CD14-positive monocyte (primary cell): ENCODE measurements at regions not wholly inside any gene's neighbourhood (a gene's known extent, or its start where the extent isn't known, plus 50 kb on each side); places are given as distances from the start of the nearest gene placed in this dataset.

ENCODE experiments used
- DNase-seq, 3 donors: peaks; one replicate each; pipeline ENCODE4 v3.0.0-alpha.2; 2011 to 2022
- H2AFZ ChIP-seq: 2 replicates; pipeline ENCODE4 v1.6.0; 2012; ENCODE audit warnings: mild to moderate bottlenecking, low read depth, low read length, inconsistent platforms; ENCODE audit not compliant: insufficient read depth, poor library complexity, severe bottlenecking
- H3K27ac ChIP-seq, 2 donors: 1 replicate in 1 of 2; 2 replicates in 1 of 2; pipeline ENCODE4 v1.5.1; 2012 to 2013; ENCODE audit warnings: low read length in 2 of 2, control low read depth in 1 of 2, inconsistent platforms in 1 of 2, low read depth in 1 of 2, mild to moderate bottlenecking in 1 of 2
- H3K27me3 ChIP-seq, 2 donors: one replicate each; pipeline versions ENCODE4 v1.6.0 to v1.6.1; 2011 to 2013; ENCODE audit warnings: low read length in 2 of 2; ENCODE audit not compliant: control insufficient read depth in 2 of 2, insufficient read depth in 2 of 2
- H3K36me3 ChIP-seq, 2 donors: replicated peaks in 1 of 2; 1 replicate in 1 of 2; 2 replicates in 1 of 2; pipeline versions ENCODE4 v1.5.1 to v1.6.1; 2012 to 2013; ENCODE audit warnings: low read length in 2 of 2, control low read depth in 1 of 2, inconsistent platforms in 1 of 2, mild to moderate bottlenecking in 1 of 2; ENCODE audit not compliant: insufficient read depth in 2 of 2, control insufficient read depth in 1 of 2
- H3K4me1 ChIP-seq, 2 donors: 1 replicate in 1 of 2; 2 replicates in 1 of 2; pipeline versions ENCODE4 v1.5.1 to v1.6.1; 2012 to 2013; ENCODE audit warnings: low read length in 2 of 2, control low read depth in 1 of 2, inconsistent platforms in 1 of 2, mild to moderate bottlenecking in 1 of 2, moderate library complexity in 1 of 2; ENCODE audit not compliant: insufficient read depth in 2 of 2, control insufficient read depth in 1 of 2
- H3K4me2 ChIP-seq: replicated peaks from 2 replicates; pipeline ENCODE3; 2012; ENCODE audit warnings: low read length, moderate library complexity, mild to moderate bottlenecking; ENCODE audit not compliant: poor library complexity, severe bottlenecking; ENCODE audit errors: extremely low read depth
- H3K4me3 ChIP-seq, 3 experiments: fragments of 200-600 bp in 1 of 3; sonication (generic) in 1 of 3; replicated peaks in 1 of 3; 1 replicate in 2 of 3; 2 replicates in 1 of 3; pipeline ENCODE4 v1.5.1; 2011 to 2013; ENCODE audit warnings: low read length in 3 of 3, mild to moderate bottlenecking in 3 of 3, control low read depth in 2 of 3, low read depth in 2 of 3, inconsistent platforms in 1 of 3, moderate library complexity in 1 of 3
- H3K79me2 ChIP-seq: 2 replicates; pipeline ENCODE4 v1.6.0; 2012; ENCODE audit warnings: mild to moderate bottlenecking, control low read depth, inconsistent platforms, low read length, moderate library complexity; ENCODE audit not compliant: insufficient read depth
- H3K9ac ChIP-seq: 2 replicates; pipeline ENCODE4 v1.6.0; 2017; ENCODE audit warnings: low read length, mild to moderate bottlenecking; ENCODE audit not compliant: insufficient read depth, poor library complexity, severe bottlenecking
- H3K9me3 ChIP-seq, 2 donors: replicated peaks in 1 of 2; 1 replicate in 1 of 2; 2 replicates in 1 of 2; pipeline versions ENCODE4 v1.5.1 to v1.6.1; 2012 to 2013; ENCODE audit warnings: low read length in 2 of 2, control low read depth in 1 of 2; ENCODE audit not compliant: control insufficient read depth in 1 of 2, insufficient read depth in 1 of 2
- H4K20me1 ChIP-seq: 2 replicates; pipeline ENCODE4 v1.6.0; 2012; ENCODE audit warnings: mild to moderate bottlenecking, low read length, control low read depth, moderate library complexity; ENCODE audit not compliant: insufficient read depth
- H3K27ac Mint-ChIP-seq, 7 donors: one replicate each; pipeline ENCODE4 v1.8.0; 2020; ENCODE audit warnings: mild to moderate bottlenecking in 7 of 7, mixed read lengths in 7 of 7, moderate library complexity in 6 of 7, inconsistent platforms in 2 of 7
- H3K27me3 Mint-ChIP-seq, 3 donors: one replicate each; pipeline ENCODE4 v1.8.0; 2021 to 2022; ENCODE audit warnings: low read depth in 3 of 3, mild to moderate bottlenecking in 3 of 3, mixed read lengths in 3 of 3, moderate library complexity in 3 of 3, inconsistent platforms in 1 of 3
- H3K36me3 Mint-ChIP-seq, 2 donors: one replicate each; pipeline ENCODE4 v1.8.0; 2020; ENCODE audit warnings: mixed read lengths in 2 of 2, inconsistent platforms in 1 of 2, mild to moderate bottlenecking in 1 of 2
- H3K4me1 Mint-ChIP-seq: one replicate; pipeline ENCODE4 v1.8.0; 2020; ENCODE audit warnings: mild to moderate bottlenecking, mixed read lengths
- H3K4me3 Mint-ChIP-seq, 2 donors: one replicate each; pipeline ENCODE4 v1.8.0; 2020; ENCODE audit warnings: mild to moderate bottlenecking in 2 of 2, mixed read lengths in 2 of 2, moderate library complexity in 1 of 2
- H3K9me3 Mint-ChIP-seq, 7 donors: one replicate each; pipeline ENCODE4 v1.8.0; 2020 to 2022; ENCODE audit warnings: mixed read lengths in 7 of 7, mild to moderate bottlenecking in 6 of 7, moderate library complexity in 6 of 7, inconsistent platforms in 2 of 7
- WGBS: methylation state at CpG from one replicate; pipeline ENCODE4 v1.1.5; 2013; ENCODE audit warnings: missing lambda C conversion rate; ENCODE audit not compliant: insufficient coverage; 5-methylcytosine and 5-hydroxymethylcytosine counted together
- intact Hi-C, 2 donors: fragments of 100-400 bp; cut with micrococcal nuclease; formaldehyde crosslinking; loops; one replicate each; pipeline versions ENCODE4 v1.15.0 to v1.15.1; 2023
- TF ChIP-seq, protein P1 (sequence below): fragments of 200-600 bp; IDR thresholded peaks from one replicate; pipeline ENCODE4 v1.8.0; 2022; ENCODE audit warnings: antibody characterized with exemption, mild to moderate bottlenecking

GRCh38 chr7:96591159-96591899 is 118.3 kb downstream of the SEM1 start:
- Histone ChIP-seq H3K79me2 (no peaks in the 10 kb centered on the region), H3K9ac (no peak overlapping the region), H3K27me3 (no peaks in the 10 kb centered on the region), H3K4me2 (no peak overlapping the region), H4K20me1 (no peaks in the 10 kb centered on the region), H2AFZ (no peak overlapping the region), H3K27ac (no peak overlapping the region), H3K4me1 (no peaks in the 10 kb centered on the region), H3K36me3 (no peaks in the 10 kb centered on the region), H3K4me3 (no peak overlapping the region), H3K9me3 (peaks cover 0 to 2% of the 10 kb centered on the region in 2 donors)
- Mint-ChIP-seq H3K4me1 (no peaks in the 10 kb centered on the region), H3K9me3 (peaks cover 0 to 4% (median 0%) of the 10 kb centered on the region in 7 donors), H3K4me3 (no peak overlapping the region), H3K27me3 (peaks cover 1 to 5% (median 3%) of the 10 kb centered on the region in 3 donors), H3K36me3 (no peaks in the 10 kb centered on the region), H3K27ac (no peak overlapping the region)
- DNase-seq, result no peak
- 64% methylated on average over 3 of the region's 4 CpGs for WGBS
- intact Hi-C loops, result no loop called here
- TF ChIP-seq, protein P1, sequence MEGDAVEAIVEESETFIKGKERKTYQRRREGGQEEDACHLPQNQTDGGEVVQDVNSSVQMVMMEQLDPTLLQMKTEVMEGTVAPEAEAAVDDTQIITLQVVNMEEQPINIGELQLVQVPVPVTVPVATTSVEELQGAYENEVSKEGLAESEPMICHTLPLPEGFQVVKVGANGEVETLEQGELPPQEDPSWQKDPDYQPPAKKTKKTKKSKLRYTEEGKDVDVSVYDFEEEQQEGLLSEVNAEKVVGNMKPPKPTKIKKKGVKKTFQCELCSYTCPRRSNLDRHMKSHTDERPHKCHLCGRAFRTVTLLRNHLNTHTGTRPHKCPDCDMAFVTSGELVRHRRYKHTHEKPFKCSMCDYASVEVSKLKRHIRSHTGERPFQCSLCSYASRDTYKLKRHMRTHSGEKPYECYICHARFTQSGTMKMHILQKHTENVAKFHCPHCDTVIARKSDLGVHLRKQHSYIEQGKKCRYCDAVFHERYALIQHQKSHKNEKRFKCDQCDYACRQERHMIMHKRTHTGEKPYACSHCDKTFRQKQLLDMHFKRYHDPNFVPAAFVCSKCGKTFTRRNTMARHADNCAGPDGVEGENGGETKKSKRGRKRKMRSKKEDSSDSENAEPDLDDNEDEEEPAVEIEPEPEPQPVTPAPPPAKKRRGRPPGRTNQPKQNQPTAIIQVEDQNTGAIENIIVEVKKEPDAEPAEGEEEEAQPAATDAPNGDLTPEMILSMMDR, result no peak

DNA sequence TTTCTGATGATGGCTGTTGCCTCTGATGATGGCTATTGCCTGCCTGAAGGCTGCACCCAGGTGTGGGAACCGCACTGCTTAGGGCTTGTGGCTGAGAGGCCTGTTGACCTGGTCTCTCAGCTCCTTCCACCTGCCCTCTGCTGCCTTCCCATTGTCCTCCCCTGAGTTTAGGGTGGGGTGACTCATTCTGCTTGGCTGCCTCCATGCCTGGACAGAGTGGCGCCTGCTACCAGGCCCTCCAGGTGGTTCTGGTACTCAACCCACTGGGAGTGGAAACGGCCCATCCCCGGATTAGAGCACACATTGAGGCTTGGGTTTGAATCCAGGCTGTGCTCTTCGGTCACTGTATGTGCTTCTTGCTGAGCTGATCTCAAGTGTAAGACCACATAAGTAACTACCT is 120.6 kb downstream of the SEM1 start:
- WGBS, result 94% methylated on average over 4 of the region's 5 CpGs
- H3K9me3 Mint-ChIP-seq, result peaks cover 0 to 10% (median 5%) of the 10 kb centered on the region in 7 donors
- Histone ChIP-seq H3K4me1 (no peaks in the 10 kb centered on the region), H4K20me1 (no peaks in the 10 kb centered on the region), H3K27ac (no peak overlapping the region), H3K9me3 (peaks cover 0 to 6% of the 10 kb centered on the region in 2 donors), H3K9ac (no peak overlapping the region), H3K36me3 (no peaks in the 10 kb centered on the region), H2AFZ (no peak overlapping the region), H3K27me3 (no peaks in the 10 kb centered on the region), H3K79me2 (no peaks in the 10 kb centered on the region), H3K4me3 (no peak overlapping the region), H3K4me2 (no peak overlapping the region)
- H3K27me3 Mint-ChIP-seq, result peaks cover 1 to 5% (median 3%) of the 10 kb centered on the region in 3 donors
- H3K4me1 Mint-ChIP-seq, result no peaks in the 10 kb centered on the region
- H3K4me3 Mint-ChIP-seq, result no peak overlapping the region
- TF ChIP-seq, protein P1, result no peak
- no peak overlapping the region for H3K27ac Mint-ChIP-seq
- intact Hi-C loops, result no loop called here
- H3K36me3 Mint-ChIP-seq, result no peaks in the 10 kb centered on the region
- DNase-seq, result no peak
